ENCODE measurements at regions not wholly inside any gene's neighbourhood (a gene's known extent, or its start where the extent isn't known, plus 50 kb on each side); places are given as distances from the start of the nearest gene placed in this dataset.

- TF ChIP-seq POLR2A (IDR thresholded peaks at IDR 0.05) (no peak), CTCF (IDR thresholded peaks at IDR 0.05) (no peak)
Measured at GRCh38 chr3:120853416-120853815, 54.6 kb upstream of the STXBP5L start.
